HepG2 (cell line): ENCODE measurements at regions not wholly inside any gene's neighbourhood (a gene's known extent, or its start where the extent isn't known, plus 50 kb on each side); places are given as distances from the start of the nearest gene placed in this dataset.
A peak's percentile ranks its signal among the peaks of the same experiment; 100 is the strongest.

Source experiments
- ATAC-seq: fragments of 200-7000 bp; cut with Tn5 transposase; 3 replicates; pipeline ENCODE4 v1.9.1; 2020; ENCODE audit warnings: mild to moderate bottlenecking, moderate library complexity
- BruUV-seq: library from RNA; stranded (reverse); fragments of 400-500 nt; replicated peaks from 2 replicates; lab custom pipeline; 2021; lab: Mats Ljungman, UMichigan
- CTCF ChIA-PET: fragments of 300-600 bp; formaldehyde crosslinking; extraction: SDS; loops from one replicate; lab custom pipeline; 2021; ENCODE audit warnings: low total read pairs, inconsistent platforms, low intra/inter-chr PET ratio; lab: Yijun Ruan, JAX
- POLR2A ChIA-PET: fragments of 350-600 bp; sonication (Branson Sonifier 250); formaldehyde crosslinking; loops from one replicate; lab custom pipeline; 2020; ENCODE audit warnings: antibody characterized with exemption, inconsistent platforms; lab: Yijun Ruan, JAX
- DNase-seq: peaks from one replicate; pipeline ENCODE4 v3.0.0-alpha.2; 2015; ENCODE audit warnings: low spot score
- FAIRE-seq: peaks from 3 replicates; lab custom pipeline; 2011; peaks lifted over from hg19 to GRCh38; lab: Jason Lieb, UNC
- H2AFZ ChIP-seq: one replicate; pipeline ENCODE4 v1.6.1; 2011; ENCODE audit warnings: low read length, inconsistent platforms
- H3K27ac ChIP-seq: fragments of 300-600 bp; 3 replicates; pipeline ENCODE4 v1.8.0; 2011; ENCODE audit warnings: mixed run types, mild to moderate bottlenecking, mixed read lengths, low read length, inconsistent platforms; ENCODE audit not compliant: insufficient read depth; ENCODE audit errors: extremely low read length
- H3K27me3 ChIP-seq, 2 experiments: fragments of 200-600 bp in 1 of 2; 2 replicates in 1 of 2; 3 replicates in 1 of 2; pipeline versions ENCODE4 v1.6.0 to v1.8.0; 2011; ENCODE audit warnings: low read length in 2 of 2, mild to moderate bottlenecking in 2 of 2, moderate library complexity in 2 of 2, inconsistent platforms in 1 of 2; ENCODE audit not compliant: insufficient read depth in 2 of 2, control insufficient read depth in 1 of 2
- H3K36me3 ChIP-seq, 2 experiments: fragments of 200-600 bp in 1 of 2; replicated peaks in 1 of 2; 2 replicates in 1 of 2; 3 replicates in 1 of 2; pipeline versions ENCODE4 v1.5.1 to v1.8.0; 2011; ENCODE audit warnings: low read length in 2 of 2, inconsistent platforms in 1 of 2; ENCODE audit not compliant: insufficient read depth in 2 of 2, control insufficient read depth in 1 of 2
- H3K4me1 ChIP-seq: 2 replicates; pipeline ENCODE4 v1.5.1; 2012; ENCODE audit warnings: low read length, inconsistent platforms; ENCODE audit not compliant: insufficient read depth
- H3K4me2 ChIP-seq: 2 replicates; pipeline ENCODE4 v1.6.0; 2011; ENCODE audit warnings: low read depth, low read length, inconsistent platforms
- H3K4me3 ChIP-seq, 3 experiments: fragments of 200-600 bp in 1 of 3; sonication (generic), shearing (Covaris generic) in 1 of 3; replicated peaks in 1 of 3; 2 replicates each; pipeline ENCODE4 v1.5.1; 2011 to 2016; ENCODE audit warnings: low read length in 3 of 3, inconsistent platforms in 2 of 3, low read depth in 2 of 3, mild to moderate bottlenecking in 2 of 3, control low read depth in 1 of 3, mixed read lengths in 1 of 3; ENCODE audit not compliant: insufficient read depth in 1 of 3
- H3K79me2 ChIP-seq: one replicate; pipeline ENCODE4 v1.6.1; 2011; ENCODE audit warnings: low read length, inconsistent platforms; ENCODE audit not compliant: insufficient read depth
- H3K9ac ChIP-seq: 2 replicates; pipeline ENCODE4 v1.6.0; 2011; ENCODE audit warnings: mild to moderate bottlenecking, low read depth, low read length, inconsistent platforms; ENCODE audit not compliant: insufficient read depth
- H3K9me3 ChIP-seq: 2 replicates; pipeline ENCODE4 v1.5.1; 2012; ENCODE audit warnings: mild to moderate bottlenecking, low read length
- H4K20me1 ChIP-seq: 2 replicates; pipeline ENCODE4 v1.6.0; 2011; ENCODE audit warnings: inconsistent platforms, mild to moderate bottlenecking, low read length, moderate library complexity; ENCODE audit not compliant: insufficient read depth
- CBFB ChIP-seq: sonication (generic); formaldehyde crosslinking; IDR thresholded peaks from 2 replicates; pipeline ENCODE4 v1.4.0; 2020; ENCODE audit warnings: missing genetic modification reagents
- CC2D1A ChIP-seq: sonication (generic); formaldehyde crosslinking; IDR thresholded peaks from 2 replicates; pipeline ENCODE4 v1.8.1; 2023; ENCODE audit warnings: mild to moderate bottlenecking, missing genetic modification reagents
- FOXC1 ChIP-seq: sonication (generic); formaldehyde crosslinking; IDR thresholded peaks from 2 replicates; pipeline ENCODE4 v1.8.0; 2022; ENCODE audit warnings: mild to moderate bottlenecking, missing genetic modification reagents, borderline replicate concordance
- GABPB1 ChIP-seq: IDR thresholded peaks from 2 replicates; pipeline ENCODE4 v1.6.1; 2016; ENCODE audit warnings: mild to moderate bottlenecking, missing genetic modification reagents, moderate library complexity, missing compliant biosample characterization
- MED1 ChIP-seq: sonication (generic); formaldehyde crosslinking; IDR thresholded peaks from 2 replicates; pipeline ENCODE4 v1.4.0; 2020; ENCODE audit warnings: missing genetic modification reagents
- ONECUT2 ChIP-seq: sonication (generic); formaldehyde crosslinking; IDR thresholded peaks from 2 replicates; pipeline ENCODE4 v1.4.0; 2020; ENCODE audit warnings: missing genetic modification reagents
- SNAI1 ChIP-seq: sonication (generic); formaldehyde crosslinking; IDR thresholded peaks from 2 replicates; pipeline ENCODE4 v1.5.0; 2020; ENCODE audit warnings: mild to moderate bottlenecking, missing genetic modification reagents, borderline replicate concordance
- ZNF549 ChIP-seq: sonication (generic); formaldehyde crosslinking; IDR thresholded peaks from 2 replicates; pipeline ENCODE4 v1.5.0; 2020; ENCODE audit warnings: missing genetic modification reagents
- WGBS: methylation state at CpG from one replicate; pipeline ENCODE4 v1.1.6; 2017; ENCODE audit warnings: low lambda C conversion rate; 5-methylcytosine and 5-hydroxymethylcytosine counted together
- in situ Hi-C: cut with HindIII; loops from 2 replicates; pipeline ENCODE4 v1.10.0; 2017; ENCODE audit warnings: low pct_unique_long_range_greater_than_20kb; ENCODE audit not compliant: extremely low pct_ligation_motif_present
- intact Hi-C: fragments of 100-400 bp; cut with micrococcal nuclease; formaldehyde crosslinking; loops from one replicate; pipeline ENCODE4 v1.10.0; 2022; ENCODE audit not compliant: unreplicated experiment
- TF ChIP-seq, protein P1 (sequence below): sonication (generic); formaldehyde crosslinking; IDR thresholded peaks from 2 replicates; pipeline ENCODE4 v1.9.0; 2021; ENCODE audit warnings: mild to moderate bottlenecking, missing genetic modification reagents
- TF ChIP-seq, protein P2 (sequence below): sonication (generic); formaldehyde crosslinking; IDR thresholded peaks from 2 replicates; pipeline ENCODE4 v1.8.0; 2022; ENCODE audit warnings: mild to moderate bottlenecking, missing genetic modification reagents
- TF ChIP-seq, protein P3 (sequence below): sonication (generic); formaldehyde crosslinking; IDR thresholded peaks from 2 replicates; pipeline ENCODE4 v1.5.0; 2020; ENCODE audit warnings: missing genetic modification reagents, mild to moderate bottlenecking, borderline replicate concordance

DNA sequence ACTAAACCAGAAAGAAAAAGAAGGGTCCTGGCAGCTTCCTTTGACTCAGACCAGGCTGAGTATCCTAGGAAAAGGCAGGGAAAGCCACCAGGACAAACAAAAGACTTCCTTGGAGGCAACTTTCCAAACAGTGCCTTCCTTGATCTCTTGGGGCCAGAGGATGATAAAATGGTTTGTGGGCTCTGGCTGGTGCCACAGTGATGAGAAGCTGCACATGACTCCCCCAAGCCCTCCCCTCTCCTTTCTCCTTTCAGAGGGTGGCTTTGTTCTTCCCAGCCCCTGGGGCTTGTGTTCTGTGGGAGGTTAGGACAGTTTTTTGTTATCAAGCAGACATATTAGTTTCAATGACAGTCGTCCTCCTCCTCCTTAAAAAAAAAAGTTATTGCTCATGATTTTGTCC lies 183.2 kb downstream of the SEM1 start:
- Histone ChIP-seq H3K27me3 (no peaks in the 10 kb centered on the region), H3K9ac (no peak overlapping the region)
- 13% methylated on average over 1 of the region's 1 CpG for whole genome bisulfite sequencing

DNA sequence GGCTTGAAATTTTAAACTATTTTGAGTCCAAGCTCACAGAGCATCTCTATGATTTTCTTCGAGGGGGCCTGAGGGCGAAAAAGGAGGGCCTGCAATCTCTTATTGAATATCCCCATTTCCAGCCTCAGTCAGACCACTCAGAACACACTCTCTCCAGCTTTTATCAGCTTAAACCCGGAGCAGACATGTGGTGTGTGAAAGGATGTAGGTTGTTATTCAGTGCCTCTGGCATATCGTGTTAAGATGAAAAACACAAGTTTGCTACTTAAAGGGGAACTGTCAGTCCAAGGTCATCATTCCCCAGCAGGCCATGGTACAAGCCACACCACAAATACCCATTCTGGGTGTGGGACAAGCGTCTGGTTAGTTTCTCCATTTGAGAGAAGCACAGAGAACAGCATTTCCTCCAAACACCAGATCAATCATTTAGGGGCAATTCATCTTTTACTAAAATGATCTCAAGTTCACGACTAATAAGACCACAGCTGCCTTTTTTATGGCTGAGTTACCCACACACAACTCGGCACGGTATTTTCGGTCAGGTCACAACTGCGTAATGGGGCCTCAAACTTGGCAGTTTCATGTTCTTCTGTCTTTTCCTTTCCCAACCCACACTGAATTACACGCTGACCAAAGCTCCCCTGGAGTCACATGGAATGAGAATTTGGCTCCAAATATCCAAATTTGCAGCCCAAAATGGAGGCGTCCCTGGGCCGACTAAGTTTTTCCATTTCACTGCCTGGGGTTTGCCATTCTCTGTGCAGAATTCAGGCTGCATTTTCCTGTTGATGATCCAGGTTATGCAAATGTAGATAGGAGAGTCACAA lies 188.4 kb downstream of the SEM1 start:
- H4K20me1 ChIP-seq, result no peaks in the 10 kb centered on the region
- in situ Hi-C loops (no loop called here), intact Hi-C loops (no loop called here)
- no peak overlapping the region for H3K9ac ChIP-seq
- CTCF ChIA-PET, result no interaction called here
- no TSS peak for BruUV-seq
- no peak overlapping the region for H3K4me3 ChIP-seq
- H3K79me2 ChIP-seq, result no peaks in the 10 kb centered on the region
- DNase-seq (no peak), FAIRE-seq (no peak), ATAC-seq (no peak)
- peaks cover 9% of the 10 kb centered on the region for H3K4me1 ChIP-seq
- no peak overlapping the region for H2AFZ ChIP-seq
- POLR2A ChIA-PET, result no interaction called here
- peak overlapping the region; percentile 35 for H3K4me2 ChIP-seq
- H3K27ac ChIP-seq, result no peak overlapping the region
- TF ChIP-seq MED1 (CRISPR knock-in tag), result no peak
- TF ChIP-seq, protein P1, sequence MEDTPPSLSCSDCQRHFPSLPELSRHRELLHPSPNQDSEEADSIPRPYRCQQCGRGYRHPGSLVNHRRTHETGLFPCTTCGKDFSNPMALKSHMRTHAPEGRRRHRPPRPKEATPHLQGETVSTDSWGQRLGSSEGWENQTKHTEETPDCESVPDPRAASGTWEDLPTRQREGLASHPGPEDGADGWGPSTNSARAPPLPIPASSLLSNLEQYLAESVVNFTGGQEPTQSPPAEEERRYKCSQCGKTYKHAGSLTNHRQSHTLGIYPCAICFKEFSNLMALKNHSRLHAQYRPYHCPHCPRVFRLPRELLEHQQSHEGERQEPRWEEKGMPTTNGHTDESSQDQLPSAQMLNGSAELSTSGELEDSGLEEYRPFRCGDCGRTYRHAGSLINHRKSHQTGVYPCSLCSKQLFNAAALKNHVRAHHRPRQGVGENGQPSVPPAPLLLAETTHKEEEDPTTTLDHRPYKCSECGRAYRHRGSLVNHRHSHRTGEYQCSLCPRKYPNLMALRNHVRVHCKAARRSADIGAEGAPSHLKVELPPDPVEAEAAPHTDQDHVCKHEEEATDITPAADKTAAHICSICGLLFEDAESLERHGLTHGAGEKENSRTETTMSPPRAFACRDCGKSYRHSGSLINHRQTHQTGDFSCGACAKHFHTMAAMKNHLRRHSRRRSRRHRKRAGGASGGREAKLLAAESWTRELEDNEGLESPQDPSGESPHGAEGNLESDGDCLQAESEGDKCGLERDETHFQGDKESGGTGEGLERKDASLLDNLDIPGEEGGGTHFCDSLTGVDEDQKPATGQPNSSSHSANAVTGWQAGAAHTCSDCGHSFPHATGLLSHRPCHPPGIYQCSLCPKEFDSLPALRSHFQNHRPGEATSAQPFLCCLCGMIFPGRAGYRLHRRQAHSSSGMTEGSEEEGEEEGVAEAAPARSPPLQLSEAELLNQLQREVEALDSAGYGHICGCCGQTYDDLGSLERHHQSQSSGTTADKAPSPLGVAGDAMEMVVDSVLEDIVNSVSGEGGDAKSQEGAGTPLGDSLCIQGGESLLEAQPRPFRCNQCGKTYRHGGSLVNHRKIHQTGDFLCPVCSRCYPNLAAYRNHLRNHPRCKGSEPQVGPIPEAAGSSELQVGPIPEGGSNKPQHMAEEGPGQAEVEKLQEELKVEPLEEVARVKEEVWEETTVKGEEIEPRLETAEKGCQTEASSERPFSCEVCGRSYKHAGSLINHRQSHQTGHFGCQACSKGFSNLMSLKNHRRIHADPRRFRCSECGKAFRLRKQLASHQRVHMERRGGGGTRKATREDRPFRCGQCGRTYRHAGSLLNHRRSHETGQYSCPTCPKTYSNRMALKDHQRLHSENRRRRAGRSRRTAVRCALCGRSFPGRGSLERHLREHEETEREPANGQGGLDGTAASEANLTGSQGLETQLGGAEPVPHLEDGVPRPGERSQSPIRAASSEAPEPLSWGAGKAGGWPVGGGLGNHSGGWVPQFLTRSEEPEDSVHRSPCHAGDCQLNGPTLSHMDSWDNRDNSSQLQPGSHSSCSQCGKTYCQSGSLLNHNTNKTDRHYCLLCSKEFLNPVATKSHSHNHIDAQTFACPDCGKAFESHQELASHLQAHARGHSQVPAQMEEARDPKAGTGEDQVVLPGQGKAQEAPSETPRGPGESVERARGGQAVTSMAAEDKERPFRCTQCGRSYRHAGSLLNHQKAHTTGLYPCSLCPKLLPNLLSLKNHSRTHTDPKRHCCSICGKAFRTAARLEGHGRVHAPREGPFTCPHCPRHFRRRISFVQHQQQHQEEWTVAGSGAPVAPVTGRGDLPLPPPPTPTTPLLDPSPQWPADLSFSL (CRISPR knock-in tag), result no peak
- TF ChIP-seq, protein P2, sequence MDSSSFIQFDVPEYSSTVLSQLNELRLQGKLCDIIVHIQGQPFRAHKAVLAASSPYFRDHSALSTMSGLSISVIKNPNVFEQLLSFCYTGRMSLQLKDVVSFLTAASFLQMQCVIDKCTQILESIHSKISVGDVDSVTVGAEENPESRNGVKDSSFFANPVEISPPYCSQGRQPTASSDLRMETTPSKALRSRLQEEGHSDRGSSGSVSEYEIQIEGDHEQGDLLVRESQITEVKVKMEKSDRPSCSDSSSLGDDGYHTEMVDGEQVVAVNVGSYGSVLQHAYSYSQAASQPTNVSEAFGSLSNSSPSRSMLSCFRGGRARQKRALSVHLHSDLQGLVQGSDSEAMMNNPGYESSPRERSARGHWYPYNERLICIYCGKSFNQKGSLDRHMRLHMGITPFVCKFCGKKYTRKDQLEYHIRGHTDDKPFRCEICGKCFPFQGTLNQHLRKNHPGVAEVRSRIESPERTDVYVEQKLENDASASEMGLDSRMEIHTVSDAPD (CRISPR knock-in tag), result no peak
- H3K9me3 ChIP-seq, result no peaks in the 10 kb centered on the region
- H3K27me3 ChIP-seq, result no peaks in the 10 kb centered on the region
- WGBS, result 63% methylated on average over 13 of the region's 13 CpGs
- no peaks in the 10 kb centered on the region for H3K36me3 ChIP-seq

More for the DNA sequence above, 183.2 kb downstream of the SEM1 start:
- POLR2A ChIA-PET, result no interaction called here
- DNase-seq (no peak), ATAC-seq (no peak), FAIRE-seq (no peak)
- H2AFZ ChIP-seq, result no peak overlapping the region
- CTCF ChIA-PET, result no interaction called here
- BruUV-seq, result no TSS peak
- no peak overlapping the region for H3K27ac ChIP-seq
- no peak overlapping the region for H3K4me2 ChIP-seq
- H3K79me2 ChIP-seq, result no peaks in the 10 kb centered on the region
- no peaks in the 10 kb centered on the region for H3K36me3 ChIP-seq
- intact Hi-C loops (no loop called here), in situ Hi-C loops (no loop called here)
- no peak overlapping the region for H3K4me3 ChIP-seq
- no peaks in the 10 kb centered on the region for H3K9me3 ChIP-seq
- TF ChIP-seq, protein P3, sequence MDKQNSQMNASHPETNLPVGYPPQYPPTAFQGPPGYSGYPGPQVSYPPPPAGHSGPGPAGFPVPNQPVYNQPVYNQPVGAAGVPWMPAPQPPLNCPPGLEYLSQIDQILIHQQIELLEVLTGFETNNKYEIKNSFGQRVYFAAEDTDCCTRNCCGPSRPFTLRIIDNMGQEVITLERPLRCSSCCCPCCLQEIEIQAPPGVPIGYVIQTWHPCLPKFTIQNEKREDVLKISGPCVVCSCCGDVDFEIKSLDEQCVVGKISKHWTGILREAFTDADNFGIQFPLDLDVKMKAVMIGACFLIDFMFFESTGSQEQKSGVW (CRISPR knock-in tag), result no peak
- TF ChIP-seq ONECUT2 (CRISPR knock-in tag) (no peak), CBFB (CRISPR knock-in tag) (no peak), ZNF549 (CRISPR knock-in tag) (no peak), GABPB1 (CRISPR knock-in tag) (no peak), FOXC1 (CRISPR knock-in tag) (no peak), CC2D1A (CRISPR knock-in tag) (no peak), SNAI1 (CRISPR knock-in tag) (no peak)
- no peaks in the 10 kb centered on the region for H4K20me1 ChIP-seq
- H3K4me1 ChIP-seq, result no peaks in the 10 kb centered on the region; the same call in 1 of the 2 replicates
